Lower lobe of right lung (tissue), 2 donors: ENCODE measurements at regions not wholly inside any gene's neighbourhood (a gene's known extent, or its start where the extent isn't known, plus 50 kb on each side); places are given as distances from the start of the nearest gene placed in this dataset.

Source experiments
- ATAC-seq, 2 donors: fragments of 200-7000 bp; cut with Tn5 transposase; one replicate each; pipeline ENCODE4 v1.9.1; 2020 to 2022; ENCODE audit warnings: mild to moderate bottlenecking in 2 of 2, moderate library complexity in 2 of 2
- DNase-seq: peaks from one replicate; pipeline ENCODE4 v3.0.0-alpha.2; 2020
- H3K27ac ChIP-seq: fragments of 200-600 bp; one replicate; pipeline ENCODE4 v1.8.0; 2022
- H3K27me3 ChIP-seq: fragments of 200-600 bp; one replicate; pipeline ENCODE4 v1.8.0; 2022; ENCODE audit warnings: low read depth
- H3K36me3 ChIP-seq: fragments of 200-600 bp; one replicate; pipeline ENCODE4 v1.8.0; 2022; ENCODE audit warnings: mild to moderate bottlenecking
- H3K4me1 ChIP-seq: fragments of 200-600 bp; one replicate; pipeline ENCODE4 v1.8.0; 2022
- H3K4me3 ChIP-seq: fragments of 200-600 bp; one replicate; pipeline ENCODE4 v1.8.0; 2022; ENCODE audit warnings: mild to moderate bottlenecking
- H3K9me3 ChIP-seq: fragments of 200-600 bp; one replicate; pipeline ENCODE4 v1.8.0; 2022
- CTCF ChIP-seq: fragments of 200-600 bp; IDR thresholded peaks from one replicate; pipeline ENCODE4 v1.8.0; 2022; ENCODE audit warnings: antibody characterized with exemption, mild to moderate bottlenecking
- intact Hi-C: fragments of 100-400 bp; cut with DNase I; formaldehyde crosslinking; loops from one replicate; pipeline ENCODE4 v1.11.0; 2022
- donor health status: DM: no; HTN: yes; CAD: no; lungs with severe emphysema.

- DNase-seq, result no peak
- intact Hi-C loops, result no loop called here
- TF ChIP-seq CTCF, result no peak
- Histone ChIP-seq H3K27me3 (no peaks in the 10 kb centered on the region), H3K4me1 (no peaks in the 10 kb centered on the region), H3K9me3 (no peaks in the 10 kb centered on the region), H3K36me3 (no peaks in the 10 kb centered on the region), H3K27ac (no peak overlapping the region), H3K4me3 (no peak overlapping the region)
- no peak for ATAC-seq
These were observed 63.7 kb upstream of the CHL1 start for GRCh38 chr3:132904-133303.

GRCh38 chr3:140748-141330 lies 55.7 kb upstream of the CHL1 start:
- intact Hi-C loops, result no loop called here
- no peak overlapping the region for H3K4me3 ChIP-seq
- no peak overlapping the region for H3K27ac ChIP-seq
- H3K36me3 ChIP-seq, result no peaks in the 10 kb centered on the region
- H3K4me1 ChIP-seq, result no peaks in the 10 kb centered on the region
- no peak for TF ChIP-seq CTCF
- H3K9me3 ChIP-seq, result no peaks in the 10 kb centered on the region
- no peak for ATAC-seq
- no peak for DNase-seq
- H3K27me3 ChIP-seq, result no peaks in the 10 kb centered on the region
